ENCODE measurements at regions not wholly inside any gene's neighbourhood (a gene's known extent, or its start where the extent isn't known, plus 50 kb on each side); places are given as distances from the start of the nearest gene placed in this dataset.

DNA sequence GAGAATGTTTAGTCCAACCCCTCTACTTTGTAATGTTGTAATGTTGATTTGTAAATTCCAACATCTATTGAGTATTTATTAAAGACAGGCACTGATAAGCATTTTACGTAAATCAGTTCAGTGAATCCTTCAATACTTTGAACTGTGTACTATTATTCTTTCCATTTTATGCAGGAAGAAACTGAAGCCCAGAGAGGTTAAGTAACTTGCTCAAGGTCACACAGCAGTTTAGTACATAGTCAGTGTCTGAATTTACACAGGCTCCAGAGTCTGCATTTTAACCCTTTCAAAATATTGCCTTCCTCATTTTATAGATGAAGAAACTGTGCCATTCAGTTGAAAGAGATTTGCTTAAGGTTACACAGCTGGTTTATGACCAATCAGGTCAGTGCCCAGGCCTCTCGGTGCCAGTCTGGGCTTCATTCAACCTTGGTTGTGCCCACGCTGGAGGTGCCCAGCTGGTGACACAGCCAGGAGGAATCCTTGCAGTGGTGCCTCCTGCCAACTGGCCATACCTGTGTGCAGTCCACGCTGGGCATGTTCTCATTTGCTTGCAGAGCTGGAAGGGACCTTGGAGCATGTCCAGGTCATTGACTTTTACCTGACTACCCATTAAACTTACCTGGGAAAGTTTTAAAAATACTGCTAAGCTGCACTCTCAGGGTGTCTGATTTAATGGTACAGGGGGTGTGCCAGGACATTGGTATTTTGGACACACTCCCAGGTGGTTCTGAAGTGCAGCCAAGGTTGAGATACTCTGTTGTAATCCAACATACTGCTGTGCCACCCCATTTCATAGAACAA is 74.3 kb upstream of the CYRIA start:
- H3K36me3 ChIP-seq (ENCODE audit: control insufficient read depth in 2 of 2, extremely low read depth in 1 of 2, insufficient read depth in 2 of 2, low read length in 2 of 2), result no peaks in the 10 kb centered on the region
- dilution Hi-C loops (cut with MboI; ENCODE audit: extremely low pct_ligation_motif_present, low sequenced_read_pairs), result loop anchor here (5.0 kb wide), 1 partner anchor 98 kb away; no protein-coding TSS in a partner anchor
- no peaks in the 10 kb centered on the region for H3K79me2 ChIP-seq (ENCODE audit: control insufficient read depth, insufficient read depth, low read length)
- H3K4me2 ChIP-seq (ENCODE audit: control insufficient read depth, extremely low read depth, insufficient read depth, low read depth, low read length), result no peak overlapping the region
- no peaks in the 10 kb centered on the region for H3K9me3 ChIP-seq (ENCODE audit: control insufficient read depth, low read depth, low read length)
- TF ChIP-seq CTCF (optimal IDR thresholded peaks at IDR 0.05 in 1 of 3, IDR thresholded peaks at IDR 0.05 in 1 of 3, conservative IDR thresholded peaks at IDR 0.05 in 1 of 3; ENCODE audit: extremely low read depth in 1 of 3, insufficient read depth in 2 of 3, low read length in 3 of 3), result no peak
- no peak for TF ChIP-seq EZH2 (IDR thresholded peaks at IDR 0.05; ENCODE audit: low read length)
- FAIRE-seq, result no peak
- no peak for DNase-seq (ENCODE audit: low read depth, low spot score)
- no peaks in the 10 kb centered on the region for H3K9me1 ChIP-seq (ENCODE audit: control insufficient read depth, extremely low read depth, insufficient read depth, low read length)
- H3K9ac ChIP-seq (ENCODE audit: control insufficient read depth, extremely low read depth, insufficient read depth, low read length), result no peak overlapping the region
- no peaks in the 10 kb centered on the region for H4K20me1 ChIP-seq (ENCODE audit: control insufficient read depth, extremely low read depth, insufficient read depth, low read length)
- no peak overlapping the region for H3K27ac ChIP-seq (ENCODE audit: control insufficient read depth, insufficient read depth, low read length)
- H2AFZ ChIP-seq (ENCODE audit: control insufficient read depth, low read length), result no peak overlapping the region
- H3K4me3 ChIP-seq (ENCODE audit: control insufficient read depth in 2 of 3, extremely low read depth in 1 of 3, insufficient read depth in 2 of 3, low read depth in 1 of 3, low read length in 3 of 3), result no peak overlapping the region
- no peaks in the 10 kb centered on the region for H3K4me1 ChIP-seq (ENCODE audit: control insufficient read depth, extremely low read depth, insufficient read depth, low read length)
- no peaks in the 10 kb centered on the region for H3K27me3 ChIP-seq (ENCODE audit: control insufficient read depth, extremely low read depth, insufficient read depth, low read length)

DNA sequence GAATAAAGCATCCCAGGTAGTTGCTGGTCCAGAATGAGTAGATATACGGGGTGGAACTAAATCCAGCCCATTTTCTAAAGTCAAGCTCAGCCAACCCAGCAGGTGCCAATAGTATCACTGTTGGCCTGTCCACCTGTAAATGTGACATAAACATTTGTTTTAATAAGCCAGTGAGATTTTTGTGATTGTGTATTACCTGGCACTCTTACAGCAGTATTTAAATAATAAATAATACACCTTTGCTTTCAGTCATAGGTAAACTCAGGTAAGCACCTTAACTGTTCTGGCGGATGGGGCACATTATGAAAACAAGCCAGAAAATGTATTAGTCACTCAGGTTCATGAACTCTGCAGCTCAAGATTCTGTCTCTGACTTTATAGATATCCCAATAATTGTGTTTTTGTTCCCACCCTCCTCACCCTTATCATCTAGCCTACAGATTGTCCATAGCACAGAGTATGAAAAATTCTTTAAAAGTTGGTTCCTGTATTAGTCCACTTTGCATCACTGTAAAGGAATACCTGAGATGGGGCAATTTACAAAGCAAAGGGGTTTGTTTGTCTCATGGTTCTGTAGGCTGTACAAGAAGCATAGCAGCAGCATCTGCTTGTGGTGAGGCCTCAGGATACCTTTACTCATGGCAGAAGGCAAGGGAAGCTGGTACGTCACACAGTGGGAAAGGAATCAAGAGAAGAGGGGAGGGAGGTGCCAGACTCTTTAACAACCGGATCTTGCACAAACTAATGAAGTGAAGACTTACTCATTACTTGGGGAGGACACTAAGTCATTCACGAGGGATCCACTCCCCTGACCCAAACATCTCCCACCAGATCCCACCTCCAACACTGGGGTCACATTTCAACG is 73.0 kb upstream of the CYRIA start:
- H2AFZ ChIP-seq (ENCODE audit: control insufficient read depth, low read length), result no peak overlapping the region
- no peak overlapping the region for H3K9ac ChIP-seq (ENCODE audit: control insufficient read depth, extremely low read depth, insufficient read depth, low read length)
- H3K27ac ChIP-seq (ENCODE audit: control insufficient read depth, insufficient read depth, low read length), result no peak overlapping the region
- no peak overlapping the region for H3K4me2 ChIP-seq (ENCODE audit: control insufficient read depth, extremely low read depth, insufficient read depth, low read depth, low read length)
- H3K79me2 ChIP-seq (ENCODE audit: control insufficient read depth, insufficient read depth, low read length), result no peaks in the 10 kb centered on the region
- no peaks in the 10 kb centered on the region for H3K9me3 ChIP-seq (ENCODE audit: control insufficient read depth, low read depth, low read length)
- H4K20me1 ChIP-seq (ENCODE audit: control insufficient read depth, extremely low read depth, insufficient read depth, low read length), result no peaks in the 10 kb centered on the region
- H3K9me1 ChIP-seq (ENCODE audit: control insufficient read depth, extremely low read depth, insufficient read depth, low read length), result no peaks in the 10 kb centered on the region
- H3K36me3 ChIP-seq (ENCODE audit: control insufficient read depth in 2 of 2, extremely low read depth in 1 of 2, insufficient read depth in 2 of 2, low read length in 2 of 2), result no peaks in the 10 kb centered on the region
- FAIRE-seq, result no peak
- DNase-seq (ENCODE audit: low read depth, low spot score), result no peak
- H3K4me3 ChIP-seq (ENCODE audit: control insufficient read depth in 2 of 3, extremely low read depth in 1 of 3, insufficient read depth in 2 of 3, low read depth in 1 of 3, low read length in 3 of 3), result no peak overlapping the region
- H3K4me1 ChIP-seq (ENCODE audit: control insufficient read depth, extremely low read depth, insufficient read depth, low read length), result no peaks in the 10 kb centered on the region
- TF ChIP-seq CTCF (optimal IDR thresholded peaks at IDR 0.05 in 1 of 3, IDR thresholded peaks at IDR 0.05 in 1 of 3, conservative IDR thresholded peaks at IDR 0.05 in 1 of 3; ENCODE audit: extremely low read depth in 1 of 3, insufficient read depth in 2 of 3, low read length in 3 of 3) (no peak), EZH2 (IDR thresholded peaks at IDR 0.05; ENCODE audit: low read length) (no peak)
- H3K27me3 ChIP-seq (ENCODE audit: control insufficient read depth, extremely low read depth, insufficient read depth, low read length), result no peaks in the 10 kb centered on the region
- dilution Hi-C loops (cut with MboI; ENCODE audit: extremely low pct_ligation_motif_present, low sequenced_read_pairs), result no loop called here
